NCI-H146 (cell line): ENCODE measurements at regions not wholly inside any gene's neighbourhood (a gene's known extent, or its start where the extent isn't known, plus 50 kb on each side); places are given as distances from the start of the nearest gene placed in this dataset.
"Not testable (repeated sequence)": the region's sequence is repeated elsewhere in the genome, so short reads cannot be mapped to it uniquely, and the experiment has no call there.

Source experiments
- DNase-seq: peaks from one replicate; lab custom pipeline; 2025; lab: John Stamatoyannopoulos, UW

GRCh38 chr1:206408371-206409288, 61.6 kb upstream of the IKBKE start:
- DNase-seq, result not testable (repeated sequence)

- DNase-seq, result no peak
These were observed 59.0 kb upstream of the IKBKE start for GRCh38 chr1:206411321-206411720.

GRCh38 chr1:206415942-206416341, 54.3 kb upstream of the IKBKE start:
- DNase-seq, result no peak

DNA sequence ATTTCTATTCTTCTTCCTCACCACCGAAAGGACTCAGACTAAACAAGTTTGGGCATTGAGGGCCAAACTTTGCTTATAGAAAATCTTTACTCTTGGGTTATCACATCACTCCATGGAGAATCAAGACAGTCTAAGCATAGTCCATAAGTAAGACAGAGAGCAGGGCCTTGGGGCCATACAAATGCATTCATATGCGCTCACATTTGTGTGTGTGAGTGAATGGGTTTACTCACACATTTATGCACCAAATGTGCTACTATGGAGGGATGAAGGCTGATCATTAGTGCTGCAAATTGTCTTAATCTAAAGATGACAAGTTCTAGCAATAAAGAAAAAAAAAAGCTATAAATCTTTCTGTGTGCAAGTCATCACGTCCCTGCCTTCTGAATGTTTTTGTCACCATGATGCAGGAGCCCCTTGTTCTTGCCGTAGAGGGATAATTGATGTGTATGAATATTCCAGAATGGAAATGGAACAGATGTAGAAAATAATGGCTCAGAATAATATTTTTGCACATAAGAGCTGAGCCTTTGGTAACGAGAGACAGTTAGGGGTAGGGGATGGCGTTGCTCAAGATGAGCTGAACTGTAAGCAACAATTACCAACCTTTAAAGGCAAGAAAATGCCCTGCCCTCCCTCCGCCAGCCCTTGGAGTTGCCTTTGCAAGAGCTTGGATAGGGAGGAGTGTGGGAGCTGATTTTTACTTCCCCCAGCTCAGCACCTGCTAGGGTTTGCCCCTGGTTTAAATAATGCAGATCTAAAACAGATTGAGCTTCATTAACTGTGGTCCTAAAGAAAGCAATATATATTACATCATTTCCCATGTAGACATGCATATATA, 52.3 kb upstream of the IKBKE start:
- no peak for DNase-seq

- DNase-seq, result no peak
These were observed 51.0 kb upstream of the IKBKE start for GRCh38 chr1:206419250-206419649.

DNA sequence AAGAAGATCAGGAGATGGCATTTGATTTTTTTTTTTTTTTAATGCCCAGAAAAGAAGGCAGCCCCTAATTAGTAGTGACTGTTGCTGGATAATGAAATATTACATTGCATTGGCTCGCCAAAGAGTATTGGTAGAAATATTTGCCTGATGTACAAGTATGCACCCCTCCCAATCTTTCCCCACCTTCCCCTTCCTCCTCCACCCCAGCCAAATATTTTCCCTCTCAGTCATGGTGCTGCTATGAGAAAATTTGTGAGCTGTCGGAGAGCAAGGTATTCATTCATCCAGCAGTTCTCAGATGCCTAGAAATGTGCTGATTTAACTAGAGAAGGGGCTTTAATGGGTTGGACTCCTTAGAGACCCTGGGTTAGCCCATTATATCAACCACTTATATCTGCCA, 50.5 kb upstream of the IKBKE start:
- no peak for DNase-seq

GRCh38 chr1:206420471-206420870, 49.8 kb upstream of the IKBKE start:
- DNase-seq, result no peak
